Liver (tissue), 7 donors: ENCODE measurements at regions not wholly inside any gene's neighbourhood (a gene's known extent, or its start where the extent isn't known, plus 50 kb on each side); places are given as distances from the start of the nearest gene placed in this dataset.

Source experiments
- DNase-seq: peaks from one replicate; pipeline ENCODE4 v3.0.0-alpha.2; 2017; ENCODE audit warnings: low spot score
- H3K27ac ChIP-seq, 2 donors: one replicate each; pipeline ENCODE4 v1.7.0; 2013; ENCODE audit warnings: inconsistent platforms in 2 of 2, low read length in 2 of 2, control low read depth in 1 of 2, low read depth in 1 of 2, mild to moderate bottlenecking in 1 of 2
- H3K27me3 ChIP-seq, 4 donors: one replicate each; pipeline versions ENCODE4 v1.6.1 to v1.7.0; 2013; ENCODE audit warnings: low read length in 3 of 4, inconsistent platforms in 1 of 4, mild to moderate bottlenecking in 1 of 4, moderate library complexity in 1 of 4; ENCODE audit not compliant: control insufficient read depth in 4 of 4, insufficient read depth in 4 of 4
- H3K36me3 ChIP-seq, 4 donors: one replicate each; pipeline versions ENCODE4 v1.6.1 to v1.7.0; 2013; ENCODE audit warnings: low read length in 3 of 4, mild to moderate bottlenecking in 3 of 4, low read depth in 1 of 4, moderate library complexity in 1 of 4; ENCODE audit not compliant: control insufficient read depth in 4 of 4, insufficient read depth in 3 of 4
- H3K4me1 ChIP-seq, 4 donors: one replicate each; pipeline versions ENCODE4 v1.6.1 to v1.7.0; 2013; ENCODE audit warnings: low read length in 3 of 4, mild to moderate bottlenecking in 3 of 4, moderate library complexity in 1 of 4; ENCODE audit not compliant: control insufficient read depth in 4 of 4, insufficient read depth in 4 of 4
- H3K4me3 ChIP-seq, 3 donors: one replicate each; pipeline versions ENCODE4 v1.6.1 to v1.7.0; 2013; ENCODE audit warnings: low read length in 3 of 3, control low read depth in 1 of 3, low read depth in 1 of 3, mild to moderate bottlenecking in 1 of 3
- H3K9ac ChIP-seq, 2 donors: one replicate each; pipeline ENCODE4 v1.7.0; 2013; ENCODE audit warnings: low read length in 2 of 2, mild to moderate bottlenecking in 2 of 2, moderate library complexity in 2 of 2, control low read depth in 1 of 2, low read depth in 1 of 2
- H3K9me3 ChIP-seq, 4 donors: one replicate each; pipeline versions ENCODE4 v1.6.1 to v1.7.0; 2013; ENCODE audit warnings: low read length in 3 of 4; ENCODE audit not compliant: control insufficient read depth in 4 of 4
- EGR1 ChIP-seq, 2 donors: IDR thresholded peaks; 2 replicates each; pipeline ENCODE4 v1.6.1; 2016 to 2018; ENCODE audit warnings: antibody characterized with exemption in 2 of 2, low read depth in 2 of 2
- FOXA1 ChIP-seq: IDR thresholded peaks from 2 replicates; pipeline ENCODE4 v1.6.1; 2016; ENCODE audit warnings: antibody characterized with exemption
- FOXA2 ChIP-seq: IDR thresholded peaks from 2 replicates; pipeline ENCODE4 v1.6.1; 2016; ENCODE audit warnings: antibody characterized with exemption
- HNF4G ChIP-seq: IDR thresholded peaks from 2 replicates; pipeline ENCODE4 v1.6.1; 2016; ENCODE audit warnings: antibody characterized with exemption
- NR2F2 ChIP-seq: IDR thresholded peaks from 2 replicates; pipeline ENCODE4 v1.6.1; 2016; ENCODE audit warnings: antibody characterized with exemption
- RAD21 ChIP-seq, 2 donors: IDR thresholded peaks; 2 replicates each; pipeline ENCODE4 v1.6.1; 2016; ENCODE audit warnings: antibody characterized with exemption in 2 of 2, mild to moderate bottlenecking in 2 of 2
- REST ChIP-seq: IDR thresholded peaks from 2 replicates; pipeline ENCODE4 v1.6.1; 2016; ENCODE audit warnings: antibody characterized with exemption, mild to moderate bottlenecking
- SP1 ChIP-seq: IDR thresholded peaks from 2 replicates; pipeline ENCODE4 v1.6.1; 2018; ENCODE audit warnings: antibody characterized with exemption, mild to moderate bottlenecking
- WGBS: extraction: QIAGEN DNeasy Blood & Tissue Kit; methylation state at CpG from one replicate; pipeline ENCODE4 v1.1.7; 2013; 5-methylcytosine and 5-hydroxymethylcytosine counted together
- donor health status: healthy.
- donor health status: healthy.
- donor health status: healthy.
- donor health status: healthy.

DNA sequence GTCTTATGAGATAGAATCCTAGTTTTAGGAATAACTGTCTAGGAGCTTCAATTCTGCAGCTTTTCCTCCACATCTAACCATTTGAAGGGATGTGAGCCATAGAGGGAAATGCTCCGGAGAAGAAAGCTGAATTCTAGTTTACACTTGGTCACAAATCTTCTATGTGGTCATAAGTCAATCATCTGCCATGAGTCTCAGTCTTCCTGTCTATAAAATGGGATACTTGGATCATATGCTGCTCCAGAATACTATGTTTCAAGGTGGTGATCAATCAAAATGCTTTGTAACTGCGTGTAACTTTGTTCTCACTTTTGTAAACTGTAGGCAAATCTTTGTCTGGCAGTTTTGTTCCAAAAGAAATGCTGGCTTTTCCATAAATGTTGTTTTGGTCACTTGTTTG lies 152.0 kb upstream of the SV2C start:
- no peak overlapping the region for H3K27ac ChIP-seq
- no peak overlapping the region for H3K9ac ChIP-seq
- no peak for DNase-seq
- H3K4me3 ChIP-seq, result no peak overlapping the region
- TF ChIP-seq FOXA2 (no peak), NR2F2 (no peak), REST (no peak), FOXA1 (no peak), EGR1 (IDR thresholded peaks at IDR 0.05; ENCODE audit: low read depth in 2 of 2) (no peak)
- H3K4me1 ChIP-seq, result no peaks in the 10 kb centered on the region
- H3K9me3 ChIP-seq, result no peaks in the 10 kb centered on the region
- H3K36me3 ChIP-seq, result no peaks in the 10 kb centered on the region
- H3K27me3 ChIP-seq, result no peaks in the 10 kb centered on the region
- 56% methylated on average over 2 of the region's 2 CpGs for WGBS

DNA sequence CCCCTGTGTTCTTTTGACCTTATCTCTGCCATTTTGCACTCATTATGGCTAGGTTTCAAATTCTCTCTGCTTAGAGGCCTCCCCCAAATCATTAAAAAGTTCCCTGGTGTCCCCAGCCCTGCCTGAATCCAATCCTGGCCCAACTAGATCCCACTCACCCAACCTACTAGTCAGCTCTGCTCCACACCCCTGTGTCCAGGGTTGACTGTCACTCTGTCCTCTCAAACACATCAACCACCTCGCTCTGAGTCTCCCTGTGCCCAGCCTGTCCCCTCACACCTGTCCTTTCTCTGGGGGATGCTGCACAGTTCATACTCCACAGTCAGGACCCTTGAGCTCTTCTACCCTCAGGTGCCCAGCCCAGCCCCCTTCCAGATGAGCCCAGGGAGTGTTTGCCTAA lies 154.2 kb upstream of the SV2C start:
- no peak for DNase-seq
- Histone ChIP-seq H3K4me1 (no peaks in the 10 kb centered on the region), H3K36me3 (no peaks in the 10 kb centered on the region), H3K27me3 (no peaks in the 10 kb centered on the region), H3K9ac (no peak overlapping the region), H3K4me3 (no peak overlapping the region), H3K9me3 (no peaks in the 10 kb centered on the region), H3K27ac (no peak overlapping the region)
- WGBS, result 65% methylated on average over 1 of the region's 1 CpG
- no peak for TF ChIP-seq FOXA2

DNA sequence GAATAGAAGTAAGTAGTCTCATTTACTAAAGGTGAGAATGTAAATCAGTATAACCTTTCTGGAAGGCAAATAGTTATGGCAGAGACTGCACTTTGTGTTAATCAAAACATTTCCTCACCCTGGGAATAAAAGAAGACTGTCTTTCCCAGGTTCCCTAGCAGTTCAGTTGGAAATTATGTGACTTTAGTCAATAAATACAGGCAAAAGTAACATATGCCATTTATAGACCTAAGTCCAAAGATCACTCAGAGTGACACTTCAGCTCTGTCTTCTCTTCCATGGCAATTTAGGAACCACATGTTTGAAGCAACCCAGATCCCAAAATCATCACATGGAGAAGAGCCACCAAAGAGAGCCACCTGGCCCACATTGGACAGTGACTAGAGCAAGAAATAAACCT lies 160.7 kb upstream of the SV2C start:
- no peak for DNase-seq
- Histone ChIP-seq H3K4me3 (no peak overlapping the region), H3K4me1 (no peaks in the 10 kb centered on the region), H3K9ac (no peak overlapping the region), H3K27ac (no peak overlapping the region), H3K36me3 (no peaks in the 10 kb centered on the region), H3K9me3 (no peaks in the 10 kb centered on the region), H3K27me3 (peaks cover 0 to 3% (median 0%) of the 10 kb centered on the region in 4 donors)
- TF ChIP-seq HNF4G, result no peak
- TF ChIP-seq REST, result no peak
- no peak for TF ChIP-seq NR2F2
- no peak for TF ChIP-seq RAD21 (IDR thresholded peaks at IDR 0.05)
- TF ChIP-seq SP1, result no peak
